Prostate gland (tissue), 2 donors: ENCODE measurements at regions not wholly inside any gene's neighbourhood (a gene's known extent, or its start where the extent isn't known, plus 50 kb on each side); places are given as distances from the start of the nearest gene placed in this dataset.

Source experiments
- POLR2A ChIP-seq: fragments of 450-650 bp; IDR thresholded peaks from one replicate; pipeline ENCODE4 v1.6.1; 2016; ENCODE audit warnings: antibody characterized with exemption, mild to moderate bottlenecking
- POLR2AphosphoS5 ChIP-seq: sonication (generic); formaldehyde crosslinking; IDR thresholded peaks from one replicate; pipeline ENCODE4 v1.6.1; 2017; ENCODE audit warnings: antibody characterized with exemption
- TF ChIP-seq, protein P1 (sequence below), 4 experiments: fragments of 200-600 bp in 2 of 4; fragments of 450-650 bp in 2 of 4; sonication (generic) in 2 of 4; IDR thresholded peaks; 1 replicate in 3 of 4; 2 replicates in 1 of 4; pipeline ENCODE4 v1.5.1; 2016 to 2019; ENCODE audit warnings: antibody characterized with exemption in 4 of 4, mild to moderate bottlenecking in 2 of 4, moderate library complexity in 2 of 4

DNA sequence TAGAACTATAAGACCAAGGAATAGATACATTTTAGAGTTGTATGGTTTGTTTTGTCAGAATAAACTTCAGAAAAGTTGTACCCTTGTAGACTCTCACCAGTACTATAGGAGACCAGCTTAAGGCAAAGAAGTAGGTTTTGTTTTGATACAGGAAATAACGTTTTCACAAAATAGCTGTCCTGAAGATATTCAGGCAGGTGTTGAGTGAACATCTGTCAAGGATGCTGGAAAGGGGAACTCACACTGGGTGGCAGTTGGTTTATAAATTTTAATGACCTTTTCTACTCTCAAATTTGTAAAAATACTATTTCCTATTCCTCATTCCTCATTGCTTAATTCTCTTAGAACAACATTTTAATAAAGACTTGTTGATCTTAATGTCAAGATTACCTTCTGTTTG lies 174.0 kb upstream of the MAN1A1 start:
- TF ChIP-seq, protein P1, sequence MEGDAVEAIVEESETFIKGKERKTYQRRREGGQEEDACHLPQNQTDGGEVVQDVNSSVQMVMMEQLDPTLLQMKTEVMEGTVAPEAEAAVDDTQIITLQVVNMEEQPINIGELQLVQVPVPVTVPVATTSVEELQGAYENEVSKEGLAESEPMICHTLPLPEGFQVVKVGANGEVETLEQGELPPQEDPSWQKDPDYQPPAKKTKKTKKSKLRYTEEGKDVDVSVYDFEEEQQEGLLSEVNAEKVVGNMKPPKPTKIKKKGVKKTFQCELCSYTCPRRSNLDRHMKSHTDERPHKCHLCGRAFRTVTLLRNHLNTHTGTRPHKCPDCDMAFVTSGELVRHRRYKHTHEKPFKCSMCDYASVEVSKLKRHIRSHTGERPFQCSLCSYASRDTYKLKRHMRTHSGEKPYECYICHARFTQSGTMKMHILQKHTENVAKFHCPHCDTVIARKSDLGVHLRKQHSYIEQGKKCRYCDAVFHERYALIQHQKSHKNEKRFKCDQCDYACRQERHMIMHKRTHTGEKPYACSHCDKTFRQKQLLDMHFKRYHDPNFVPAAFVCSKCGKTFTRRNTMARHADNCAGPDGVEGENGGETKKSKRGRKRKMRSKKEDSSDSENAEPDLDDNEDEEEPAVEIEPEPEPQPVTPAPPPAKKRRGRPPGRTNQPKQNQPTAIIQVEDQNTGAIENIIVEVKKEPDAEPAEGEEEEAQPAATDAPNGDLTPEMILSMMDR (IDR thresholded peaks at IDR 0.05) = no peak
- no peak for TF ChIP-seq POLR2A
- no peak for TF ChIP-seq POLR2AphosphoS5
